Stimulated activated CD4-positive, alpha-beta T cell treated with anti-CD3 and anti-CD28 coated beads, Interleukin-15, amount 100 ng/mL, for 48 hours (primary cell): ENCODE measurements at regions not wholly inside any gene's neighbourhood (a gene's known extent, or its start where the extent isn't known, plus 50 kb on each side); places are given as distances from the start of the nearest gene placed in this dataset.

Source experiments
- DNase-seq, 2 donors: peaks; one replicate each; pipeline ENCODE4 v3.0.0-alpha.2; 2020; ENCODE audit warnings: low read depth in 2 of 2

GRCh38 chr2:19550750-19551149, 192.3 kb upstream of the OSR1 start:
- DNase-seq = no peak

DNA sequence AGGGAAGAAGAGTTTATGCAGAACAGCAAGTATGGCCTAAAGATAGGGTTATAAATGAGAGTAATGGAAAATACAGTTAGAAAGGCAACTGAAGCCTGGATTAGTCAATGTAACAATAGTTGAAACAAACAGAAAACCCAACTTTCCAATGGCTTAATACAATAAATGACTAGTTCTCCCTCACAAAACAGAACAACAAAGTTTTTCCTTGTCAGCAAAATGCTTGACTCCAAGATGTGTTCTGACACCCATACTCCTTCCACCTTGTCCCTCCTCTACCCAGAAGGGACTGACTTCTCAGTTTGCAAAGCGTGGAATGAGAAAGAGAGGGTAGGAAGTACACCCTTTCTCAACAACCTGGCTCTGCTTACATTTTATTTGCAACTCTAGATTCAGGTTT, 191.4 kb upstream of the OSR1 start:
- no peak for DNase-seq

DNA sequence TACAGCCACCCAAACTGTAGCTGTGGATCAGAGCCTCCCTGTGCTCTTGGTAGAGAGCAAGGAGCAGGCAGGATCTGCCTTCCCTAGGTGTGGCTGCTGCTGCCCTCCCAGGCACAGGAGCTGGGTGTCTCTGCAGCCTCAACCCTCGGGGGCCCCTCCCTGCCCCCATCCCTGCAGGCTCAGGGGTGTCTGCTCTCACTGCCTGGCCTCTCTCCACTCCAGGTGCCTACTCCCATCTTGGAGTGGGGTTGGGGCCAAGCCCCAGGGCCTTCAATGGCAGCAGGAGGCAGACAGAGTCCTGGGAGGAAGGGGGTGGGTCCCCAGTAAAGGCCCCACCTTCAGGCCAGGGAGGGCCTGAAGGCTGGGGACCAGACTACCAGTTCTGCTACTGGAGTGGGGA, 189.7 kb upstream of the OSR1 start:
- no peak for DNase-seq

DNA sequence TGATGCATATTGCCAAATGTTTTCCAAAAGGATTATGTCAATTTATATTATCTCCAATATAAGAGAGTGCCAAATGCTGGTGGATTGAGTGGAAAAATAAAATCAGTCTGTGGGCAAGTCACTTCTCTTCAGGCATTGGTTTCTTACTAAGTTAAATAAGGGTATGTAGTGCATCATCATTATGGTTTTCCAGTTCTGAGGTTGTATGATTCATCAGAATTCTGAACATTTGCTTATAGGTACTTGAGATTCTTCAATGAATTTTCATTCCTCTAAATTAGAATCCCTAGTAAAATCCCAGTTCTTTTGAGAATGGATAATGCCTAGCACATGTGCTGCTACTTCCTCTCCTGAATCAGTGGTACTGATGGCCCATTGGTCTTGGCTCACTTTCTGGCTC, 188.9 kb upstream of the OSR1 start:
- DNase-seq = no peak

GRCh38 chr2:19545507-19545906, 187.1 kb upstream of the OSR1 start:
- DNase-seq = no peak

DNA sequence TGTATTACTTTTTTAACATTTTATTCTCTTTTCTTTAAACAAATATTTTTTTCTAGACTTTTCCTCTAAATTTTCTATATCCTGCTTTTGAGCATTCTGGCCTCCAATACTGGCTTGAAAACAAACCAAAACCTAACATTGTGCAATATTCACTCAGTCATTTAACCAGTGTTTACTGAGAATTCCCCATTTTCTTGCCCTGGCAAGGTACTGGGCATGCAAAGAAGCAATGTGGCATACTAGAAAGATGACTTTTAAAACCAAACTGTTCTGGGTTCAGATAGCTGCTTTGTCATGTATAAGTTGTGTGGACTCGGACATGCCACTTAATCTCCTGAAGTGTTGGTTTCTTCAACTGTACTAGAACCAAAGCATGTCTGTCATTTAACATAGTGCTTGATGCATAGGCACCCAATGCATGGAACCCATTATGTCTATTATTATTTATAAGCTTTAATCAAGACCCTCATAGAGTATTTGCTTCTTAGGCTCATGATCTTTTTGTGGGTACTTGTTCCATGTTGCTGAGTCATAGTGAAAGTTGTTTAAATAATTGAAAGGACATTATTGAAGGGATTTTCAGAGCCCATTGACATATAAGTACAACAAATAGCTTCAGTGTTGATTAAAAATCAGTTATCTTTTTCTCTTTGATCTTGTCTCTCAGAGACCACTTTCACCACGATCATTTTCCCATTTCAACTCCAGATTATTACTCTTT, 185.4 kb upstream of the OSR1 start:
- DNase-seq = no peak

DNA sequence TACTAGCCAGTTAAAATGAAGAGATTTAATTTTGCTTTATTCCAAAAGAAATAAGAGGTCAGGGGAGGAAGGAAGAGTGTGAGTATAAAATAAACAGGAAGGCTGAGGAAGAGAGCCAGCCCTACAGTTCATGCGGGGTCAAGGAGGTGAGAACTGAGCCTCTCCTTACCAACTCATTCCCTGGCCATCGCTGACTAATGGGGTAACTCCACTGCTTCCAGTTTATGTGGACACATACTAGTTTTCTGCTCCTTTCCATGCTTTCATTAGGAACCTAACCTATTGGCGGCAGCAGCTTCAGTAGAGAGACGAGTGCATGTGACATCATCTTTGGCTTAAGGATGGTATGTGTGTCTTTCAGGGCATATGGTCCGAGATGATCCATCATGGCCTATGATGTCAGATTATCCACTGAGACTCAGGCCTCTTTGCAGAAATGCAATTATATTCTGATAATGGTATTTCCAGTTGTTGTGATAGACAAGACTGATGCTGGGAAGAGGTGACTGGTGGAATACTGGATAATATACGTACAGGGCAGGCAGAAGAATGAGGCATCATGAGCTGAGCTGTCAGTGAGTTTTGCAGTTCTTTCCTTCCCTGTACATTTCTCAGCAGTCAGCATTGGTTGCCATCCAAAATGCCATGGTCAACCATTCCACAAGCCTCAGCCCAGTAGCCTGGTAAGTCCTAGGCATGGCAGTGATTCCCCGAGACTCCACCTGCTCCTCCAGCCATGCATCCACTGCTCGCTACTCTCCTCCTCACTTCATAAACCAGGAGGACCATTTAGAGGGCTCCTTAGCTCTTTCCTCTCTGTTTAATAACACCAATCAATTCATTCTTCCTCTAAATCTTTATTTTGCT, 184.6 kb upstream of the OSR1 start:
- no peak for DNase-seq

DNA sequence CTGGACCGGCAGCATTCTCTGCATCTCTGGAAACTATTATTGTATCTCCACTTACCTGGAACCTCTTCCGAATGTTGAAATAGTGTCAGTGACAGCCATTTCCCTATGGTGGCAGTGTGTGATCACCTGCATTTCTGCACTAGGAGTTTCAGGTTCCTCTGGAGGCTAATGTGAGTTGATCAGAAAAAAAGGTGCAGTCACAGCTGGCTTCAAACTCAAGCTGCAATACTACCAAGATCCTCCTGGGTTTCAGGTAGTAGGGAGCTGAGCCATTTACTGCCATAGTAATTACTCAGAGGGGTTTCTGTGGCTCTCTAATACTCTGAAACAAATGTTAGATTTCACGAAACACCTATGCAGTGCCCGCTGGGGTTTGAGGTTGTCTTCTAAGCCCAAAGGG, 183.5 kb upstream of the OSR1 start:
- DNase-seq = no peak

- no peak for DNase-seq
These were observed 182.5 kb upstream of the OSR1 start for GRCh38 chr2:19540739-19541525.

GRCh38 chr2:19538411-19538963, 180.1 kb upstream of the OSR1 start:
- no peak for DNase-seq

DNA sequence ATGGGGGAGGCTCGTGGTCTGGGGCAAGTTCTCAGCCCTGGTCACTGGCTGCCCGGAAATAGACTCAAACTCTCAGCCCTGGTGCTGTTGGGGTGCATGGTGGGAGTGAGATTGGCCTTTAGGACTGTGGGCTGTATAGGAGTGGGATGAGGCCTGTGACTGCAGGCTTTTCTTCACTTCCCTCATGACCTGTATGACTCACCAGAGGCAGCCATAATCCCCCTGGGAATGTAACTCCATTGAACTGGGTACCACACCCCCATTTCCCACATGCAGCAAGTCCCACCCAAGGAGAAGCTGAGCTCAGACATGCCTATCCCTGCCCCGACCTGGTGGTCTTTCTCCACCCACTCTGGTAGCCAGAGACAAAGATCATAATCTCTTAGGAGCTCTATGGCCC, 177.7 kb upstream of the OSR1 start:
- DNase-seq = no peak

- no peak for DNase-seq
These were observed 174.2 kb upstream of the OSR1 start for GRCh38 chr2:19532547-19533196.

DNA sequence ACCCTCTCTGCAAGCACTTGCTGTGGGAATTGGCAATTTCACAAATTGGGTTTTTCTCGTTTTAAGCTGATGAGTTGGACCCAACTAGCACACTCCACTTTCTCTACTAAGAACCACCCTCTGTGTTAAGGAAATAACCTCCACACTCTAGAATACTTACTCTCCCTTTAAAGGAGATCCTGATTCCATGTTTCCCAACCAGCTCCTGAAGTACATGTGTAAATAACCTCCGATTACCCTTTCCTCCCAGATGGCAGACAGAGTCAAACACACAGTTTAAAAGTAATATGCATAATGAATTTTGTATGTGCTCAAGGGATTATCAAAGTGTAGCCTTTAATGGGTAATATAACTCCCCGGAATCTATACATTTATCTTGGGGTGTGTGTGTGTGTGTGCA, 171.3 kb upstream of the OSR1 start:
- DNase-seq = no peak

DNA sequence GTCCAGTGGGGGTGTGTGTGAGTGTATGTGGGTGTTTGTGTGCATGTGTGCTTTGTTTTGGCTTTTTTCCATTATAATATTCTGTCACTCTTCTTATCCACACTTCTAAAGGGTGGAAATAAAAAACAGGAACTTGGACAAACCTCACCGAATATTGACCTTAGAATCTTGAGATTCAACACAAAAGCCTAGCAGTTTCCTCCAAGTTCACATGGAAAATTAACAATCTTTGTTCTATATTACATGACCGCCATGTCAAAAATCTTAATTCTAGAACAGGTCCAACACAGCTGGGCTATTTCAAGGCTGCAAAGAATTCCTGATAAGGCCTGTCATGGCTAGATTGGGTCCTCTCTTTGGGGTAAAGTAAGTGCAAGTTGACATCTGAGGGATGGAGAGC, 169.3 kb upstream of the OSR1 start:
- no peak for DNase-seq

DNA sequence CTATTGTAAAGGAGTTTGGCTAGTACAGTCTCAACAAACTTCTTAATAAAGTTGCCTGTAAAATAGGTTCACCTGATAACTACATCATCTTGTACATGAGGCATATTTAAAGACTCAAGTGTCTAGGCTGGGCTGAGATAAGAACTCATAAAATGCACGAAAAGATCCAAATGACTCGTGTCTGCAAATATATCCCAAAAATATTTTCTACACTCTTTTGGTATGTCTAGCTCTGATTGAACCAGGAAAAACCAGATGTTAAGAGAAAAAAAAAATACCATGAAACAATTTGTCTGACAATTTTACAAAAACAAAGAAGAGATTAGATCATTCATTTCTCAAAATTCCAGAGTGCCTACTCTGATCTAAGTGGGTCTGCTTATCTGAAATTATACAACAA, 166.9 kb upstream of the OSR1 start:
- DNase-seq = no peak

GRCh38 chr2:19519045-19519444, 160.6 kb upstream of the OSR1 start:
- DNase-seq = no peak

GRCh38 chr2:19507137-19507536, 148.7 kb upstream of the OSR1 start:
- no peak for DNase-seq

GRCh38 chr2:19505199-19506136, 147.0 kb upstream of the OSR1 start:
- DNase-seq = no peak

- no peak for DNase-seq
These were observed 146.2 kb upstream of the OSR1 start for GRCh38 chr2:19504400-19505198.

- DNase-seq = no peak
These were observed 145.5 kb upstream of the OSR1 start for GRCh38 chr2:19503915-19504314.
